Stimulated activated CD4-positive, alpha-beta T cell treated with anti-CD3 and anti-CD28 coated beads, Interleukin-4, amount 100 ng/mL, for 1 hour (primary cell): ENCODE measurements at regions not wholly inside any gene's neighbourhood (a gene's known extent, or its start where the extent isn't known, plus 50 kb on each side); places are given as distances from the start of the nearest gene placed in this dataset.

Experiments
- DNase-seq: peaks from one replicate; pipeline ENCODE4 v3.0.0-alpha.2; 2020

GRCh38 chr12:89976866-89977265, 268.2 kb upstream of the ATP2B1 start:
- DNase-seq, result no peak

- no peak for DNase-seq
Observed at GRCh38 chr12:89975574-89975973, 266.9 kb upstream of the ATP2B1 start.

- no peak for DNase-seq
Observed at GRCh38 chr12:89971880-89972279, 263.2 kb upstream of the ATP2B1 start.

- no peak for DNase-seq
Observed at GRCh38 chr12:89970722-89971121, 262.1 kb upstream of the ATP2B1 start.

- DNase-seq, result no peak
Observed at GRCh38 chr12:89969093-89969492, 260.5 kb upstream of the ATP2B1 start.

- DNase-seq, result no peak
Observed at GRCh38 chr12:89968151-89968700, 259.6 kb upstream of the ATP2B1 start.

GRCh38 chr12:89966495-89967240, 258.0 kb upstream of the ATP2B1 start:
- no peak for DNase-seq

DNA sequence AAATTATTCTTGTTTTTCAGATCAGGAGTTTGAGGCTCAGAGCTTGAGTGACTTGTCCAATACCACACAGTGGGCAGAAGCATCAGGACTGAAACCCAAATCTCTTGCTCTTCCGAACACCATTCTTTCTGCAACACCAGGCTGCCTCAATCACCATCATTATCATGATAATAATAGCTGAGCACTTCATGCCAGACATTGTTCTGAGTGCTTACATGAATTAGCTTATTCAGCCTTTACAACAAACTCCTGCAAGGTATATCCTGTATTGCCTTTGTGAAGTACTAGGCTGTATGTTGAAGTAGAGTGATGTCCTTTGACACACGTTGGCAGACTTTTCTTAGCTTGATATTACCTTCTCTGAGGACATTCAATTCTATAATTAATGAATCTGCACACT, 257.4 kb upstream of the ATP2B1 start:
- DNase-seq, result no peak

GRCh38 chr12:89962648-89963047, 254.0 kb upstream of the ATP2B1 start:
- no peak for DNase-seq

GRCh38 chr12:89960607-89961394, 252.2 kb upstream of the ATP2B1 start:
- DNase-seq, result no peak

- DNase-seq, result no peak
Observed at GRCh38 chr12:89960011-89960507, 251.4 kb upstream of the ATP2B1 start.

- DNase-seq, result no peak
Observed at GRCh38 chr12:89959179-89959578, 250.5 kb upstream of the ATP2B1 start.

DNA sequence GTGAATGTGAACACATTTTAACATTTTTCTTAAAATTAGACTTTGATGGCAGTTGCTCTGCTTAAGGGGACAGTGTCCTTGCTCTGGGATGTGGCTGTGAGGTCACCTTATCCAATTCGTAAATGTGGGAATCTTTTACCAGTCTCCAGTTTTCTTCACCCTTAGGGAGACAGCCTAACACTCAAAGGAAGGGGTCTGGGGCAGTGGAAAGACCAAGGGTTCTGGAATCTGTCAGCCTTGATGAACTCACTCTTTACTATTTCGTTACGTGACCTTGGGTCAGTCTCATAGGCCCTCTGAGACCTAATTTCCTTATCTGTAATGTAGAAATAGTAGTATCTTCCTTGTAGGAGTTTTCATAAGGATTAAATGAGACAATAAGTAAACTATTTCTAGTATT, 245.6 kb upstream of the ATP2B1 start:
- DNase-seq, result no peak

- DNase-seq, result no peak
Observed at GRCh38 chr12:89951694-89952060, 243.0 kb upstream of the ATP2B1 start.

- no peak for DNase-seq
Observed at GRCh38 chr12:89951050-89951693, 242.5 kb upstream of the ATP2B1 start.

- no peak for DNase-seq
Observed at GRCh38 chr12:89950421-89950820, 241.8 kb upstream of the ATP2B1 start.

DNA sequence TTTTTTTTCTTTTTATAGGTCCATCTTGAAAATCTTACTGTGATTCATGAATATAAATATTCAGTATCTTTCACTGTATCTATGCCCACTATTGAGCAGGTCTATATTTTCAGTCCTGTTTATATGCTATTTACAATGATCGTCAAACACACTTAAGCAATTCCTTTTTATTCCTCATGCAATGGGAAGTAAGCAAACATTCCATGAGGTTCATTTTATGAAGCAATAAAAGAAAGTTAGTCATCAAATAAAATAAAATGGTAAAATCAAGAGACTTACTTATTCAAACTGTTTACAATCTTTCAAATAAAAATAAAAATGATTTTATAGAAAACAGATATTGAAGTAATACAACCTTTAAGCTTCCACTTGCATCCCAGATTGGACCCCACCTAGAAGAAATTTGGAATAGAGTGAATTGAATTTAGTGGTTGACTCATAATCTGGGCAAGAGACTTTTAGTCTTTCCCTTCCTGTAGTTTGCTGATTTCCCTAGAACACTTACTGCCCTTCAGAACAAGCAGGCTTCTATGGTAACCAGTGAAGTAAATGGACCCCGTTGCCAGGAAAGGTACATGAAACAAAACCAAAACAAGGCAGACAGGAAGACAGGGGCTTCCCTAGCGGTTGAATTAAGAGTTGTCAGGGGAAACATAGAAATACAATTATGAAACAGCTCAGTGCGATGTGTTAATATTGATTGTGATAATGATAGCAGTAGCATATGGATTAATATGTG, 241.0 kb upstream of the ATP2B1 start:
- DNase-seq, result no peak

GRCh38 chr12:89948271-89949175, 239.9 kb upstream of the ATP2B1 start:
- no peak for DNase-seq

DNA sequence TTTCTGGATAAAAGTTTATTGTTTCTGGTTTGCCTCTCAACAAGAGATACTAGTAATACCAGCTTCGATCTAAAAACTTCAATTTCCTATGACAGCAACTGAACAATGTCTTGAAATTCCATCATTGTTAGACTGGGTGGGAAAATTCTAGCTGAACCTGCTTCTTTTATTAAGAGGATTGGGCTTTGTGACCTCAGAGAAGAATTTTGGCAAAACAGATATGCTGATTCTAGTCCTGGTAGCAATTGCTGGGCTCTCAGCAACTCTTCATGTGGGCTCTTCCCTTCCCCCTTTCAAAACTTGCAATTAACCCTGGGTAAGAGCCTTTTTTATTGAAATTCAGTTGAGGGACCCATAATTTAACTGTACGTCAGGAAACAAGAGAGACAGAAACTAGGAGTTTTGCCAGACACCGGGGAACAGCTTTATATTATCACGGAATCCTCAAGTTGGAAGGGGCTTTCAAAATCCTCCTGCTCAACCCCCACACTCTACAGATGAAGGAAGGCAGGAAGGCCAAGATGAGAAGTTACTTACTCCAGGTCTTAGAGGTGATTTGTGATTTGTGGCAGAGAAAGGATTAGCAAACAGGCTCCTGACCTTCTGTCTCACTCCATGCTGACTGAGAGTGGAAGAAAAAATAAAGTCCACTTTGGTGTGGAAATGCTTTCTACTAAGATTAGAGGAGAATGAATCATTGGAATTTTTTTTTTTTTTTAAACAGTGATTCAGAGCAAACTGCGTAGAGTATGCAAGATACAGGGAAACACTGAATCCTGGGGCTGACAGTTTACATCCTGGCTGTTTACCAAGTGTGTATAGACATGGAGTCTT, 239.0 kb upstream of the ATP2B1 start:
- DNase-seq, result no peak

DNA sequence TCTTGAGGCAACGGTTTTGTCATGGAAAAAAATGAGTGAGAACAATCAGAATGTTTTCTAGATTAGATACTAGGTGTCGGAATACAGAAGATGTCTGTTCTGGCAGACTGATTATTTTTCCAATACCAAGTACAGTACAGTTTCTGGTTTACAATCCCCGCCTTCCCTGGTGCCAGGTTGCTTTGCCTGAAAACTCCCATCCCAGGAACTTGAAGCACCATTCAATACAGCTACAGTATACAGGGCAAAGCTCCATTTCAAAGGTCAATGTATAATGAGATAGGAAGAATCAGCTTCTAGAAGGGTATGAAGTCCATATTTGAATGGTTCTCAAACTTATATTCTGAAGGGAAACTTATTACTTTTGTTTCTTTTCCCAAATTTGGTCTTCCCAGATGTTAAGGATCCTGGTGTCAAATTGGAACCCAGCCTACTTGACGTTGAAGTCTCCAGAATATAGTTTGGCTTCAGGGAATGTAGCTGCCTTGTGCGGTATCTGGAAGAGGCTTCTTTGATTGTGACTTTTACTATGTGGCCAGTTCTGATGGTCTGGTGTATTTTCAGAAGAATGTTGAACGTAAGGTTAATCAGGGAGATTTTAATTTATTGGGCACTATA, 238.0 kb upstream of the ATP2B1 start:
- DNase-seq, result no peak
